Immature natural killer cell (primary cell): ENCODE measurements at regions not wholly inside any gene's neighbourhood (a gene's known extent, or its start where the extent isn't known, plus 50 kb on each side); places are given as distances from the start of the nearest gene placed in this dataset.
A peak's percentile ranks its signal among the peaks of the same experiment; 100 is the strongest.
"Not testable (repeated sequence)": the region's sequence is repeated elsewhere in the genome, so short reads cannot be mapped to it uniquely, and the experiment has no call there.

Experiments used
- DNase-seq, 3 donors: peaks; one replicate each; pipeline ENCODE4 v3.0.0; 2022; ENCODE audit warnings: mixed read lengths in 1 of 3
- H3K27ac Mint-ChIP-seq, 6 donors: one replicate each; pipeline ENCODE4 v1.8.0; 2020; ENCODE audit warnings: mixed read lengths in 6 of 6, mild to moderate bottlenecking in 5 of 6, inconsistent platforms in 4 of 6, moderate library complexity in 3 of 6
- H3K27me3 Mint-ChIP-seq, 3 donors: one replicate each; pipeline ENCODE4 v1.8.0; 2020 to 2021; ENCODE audit warnings: low read depth in 3 of 3, mild to moderate bottlenecking in 3 of 3, mixed read lengths in 3 of 3, moderate library complexity in 3 of 3, inconsistent platforms in 1 of 3
- H3K36me3 Mint-ChIP-seq, 3 donors: one replicate each; pipeline ENCODE4 v1.8.0; 2020; ENCODE audit warnings: mixed read lengths in 3 of 3, inconsistent platforms in 2 of 3, mild to moderate bottlenecking in 2 of 3
- H3K4me1 Mint-ChIP-seq, 2 donors: one replicate each; pipeline ENCODE4 v1.8.0; 2020; ENCODE audit warnings: inconsistent platforms in 2 of 2, mild to moderate bottlenecking in 2 of 2, mixed read lengths in 2 of 2, moderate library complexity in 1 of 2
- H3K4me3 Mint-ChIP-seq, 5 donors: one replicate each; pipeline ENCODE4 v1.8.0; 2020; ENCODE audit warnings: mild to moderate bottlenecking in 5 of 5, mixed read lengths in 5 of 5, inconsistent platforms in 3 of 5, moderate library complexity in 3 of 5
- H3K9me3 Mint-ChIP-seq, 6 donors: one replicate each; pipeline ENCODE4 v1.8.0; 2020; ENCODE audit warnings: mild to moderate bottlenecking in 6 of 6, mixed read lengths in 6 of 6, inconsistent platforms in 4 of 6, moderate library complexity in 3 of 6

GRCh38 chrX:124250835-124251437 is 81.5 kb upstream of the TEX13D start:
- no peak overlapping the region for H3K4me3 Mint-ChIP-seq

GRCh38 chrX:124254611-124255010 is 77.8 kb upstream of the TEX13D start:
- Mint-ChIP-seq H3K4me3 (no peak overlapping the region), H3K27me3 (peaks cover 0 to 7% (median 1%) of the 10 kb centered on the region in 3 donors), H3K27ac (no peak overlapping the region), H3K36me3 (no peaks in the 10 kb centered on the region), H3K4me1 (peaks cover under 1% of the 10 kb centered on the region in 2 donors), H3K9me3 (no peaks in the 10 kb centered on the region)
- no peak for DNase-seq

More at GRCh38 chrX:124250835-124251437, 81.5 kb upstream of the TEX13D start:
- no peaks in the 10 kb centered on the region for H3K9me3 Mint-ChIP-seq
- H3K4me1 Mint-ChIP-seq = peaks cover 4 to 9% of the 10 kb centered on the region in 2 donors
- DNase-seq = no peak
- peaks cover 0 to 6% (median 0%) of the 10 kb centered on the region in 3 donors for H3K36me3 Mint-ChIP-seq
- no peak overlapping the region for H3K27ac Mint-ChIP-seq
- H3K27me3 Mint-ChIP-seq = peaks cover 0 to 2% (median 1%) of the 10 kb centered on the region in 3 donors

- Mint-ChIP-seq H3K9me3 (no peaks in the 10 kb centered on the region), H3K4me1 (no peaks in the 10 kb centered on the region), H3K36me3 (no peaks in the 10 kb centered on the region), H3K27ac (no peak overlapping the region), H3K4me3 (no peak overlapping the region), H3K27me3 (peaks cover 0 to 8% (median 1%) of the 10 kb centered on the region in 3 donors)
- no peak for DNase-seq
Measured at GRCh38 chrX:124256216-124256615, 76.2 kb upstream of the TEX13D start.

GRCh38 chrX:124256629-124257380 is 75.7 kb upstream of the TEX13D start:
- H3K36me3 Mint-ChIP-seq = no peaks in the 10 kb centered on the region
- no peak overlapping the region for H3K4me3 Mint-ChIP-seq
- H3K4me1 Mint-ChIP-seq = no peaks in the 10 kb centered on the region
- peaks cover 0 to 8% (median 1%) of the 10 kb centered on the region in 3 donors for H3K27me3 Mint-ChIP-seq
- H3K9me3 Mint-ChIP-seq = no peaks in the 10 kb centered on the region
- H3K27ac Mint-ChIP-seq = no peak overlapping the region
- no peak for DNase-seq

- H3K4me3 Mint-ChIP-seq = no peak overlapping the region
- no peaks in the 10 kb centered on the region for H3K4me1 Mint-ChIP-seq
Measured at GRCh38 chrX:124257924-124258702, 74.3 kb upstream of the TEX13D start.

GRCh38 chrX:124260845-124261244 is 71.6 kb upstream of the TEX13D start:
- no peak overlapping the region for H3K4me3 Mint-ChIP-seq
- H3K27me3 Mint-ChIP-seq = peaks cover 0 to 5% (median 2%) of the 10 kb centered on the region in 3 donors
- DNase-seq = no peak
- H3K9me3 Mint-ChIP-seq = no peaks in the 10 kb centered on the region
- peaks cover 8 to 16% of the 10 kb centered on the region in 2 donors for H3K4me1 Mint-ChIP-seq
- H3K36me3 Mint-ChIP-seq = no peaks in the 10 kb centered on the region
- H3K27ac Mint-ChIP-seq = no peak overlapping the region

More at GRCh38 chrX:124257924-124258702, 74.3 kb upstream of the TEX13D start:
- no peak for DNase-seq
- Mint-ChIP-seq H3K27ac (no peak overlapping the region), H3K36me3 (no peaks in the 10 kb centered on the region), H3K27me3 (peaks cover 0 to 8% (median 1%) of the 10 kb centered on the region in 3 donors), H3K9me3 (no peaks in the 10 kb centered on the region)

- DNase-seq = peak; percentile 11 to 26 (median 18)
- Mint-ChIP-seq H3K27me3 (peaks cover 0 to 2% (median 2%) of the 10 kb centered on the region in 3 donors), H3K4me3 (no peak overlapping the region), H3K27ac (peak overlapping the region in 1 of 6 donors; percentile 51), H3K4me1 (peaks cover 23 to 43% of the 10 kb centered on the region in 2 donors), H3K9me3 (no peaks in the 10 kb centered on the region), H3K36me3 (no peaks in the 10 kb centered on the region)
Measured at GRCh38 chrX:124263743-124264142, 68.7 kb upstream of the TEX13D start.

- no peak overlapping the region for H3K27ac Mint-ChIP-seq
- H3K36me3 Mint-ChIP-seq = no peaks in the 10 kb centered on the region
- H3K4me1 Mint-ChIP-seq = peaks cover 23 to 43% of the 10 kb centered on the region in 2 donors
- peaks cover 0 to 2% (median 1%) of the 10 kb centered on the region in 3 donors for H3K27me3 Mint-ChIP-seq
- no peak for DNase-seq
- H3K4me3 Mint-ChIP-seq = no peak overlapping the region
- no peaks in the 10 kb centered on the region for H3K9me3 Mint-ChIP-seq
Measured at GRCh38 chrX:124268099-124268498, 64.4 kb upstream of the TEX13D start.

- DNase-seq = no peak
- Mint-ChIP-seq H3K27me3 (peaks cover 1 to 3% (median 2%) of the 10 kb centered on the region in 3 donors), H3K4me3 (no peak overlapping the region), H3K9me3 (no peaks in the 10 kb centered on the region), H3K27ac (peak overlapping the region in 1 of 6 donors; percentile 67), H3K4me1 (peaks cover 22 to 41% of the 10 kb centered on the region in 2 donors), H3K36me3 (no peaks in the 10 kb centered on the region)
Measured at GRCh38 chrX:124269881-124270280, 62.6 kb upstream of the TEX13D start.

GRCh38 chrX:124271599-124271998 is 60.9 kb upstream of the TEX13D start:
- not testable (repeated sequence) for H3K27me3 Mint-ChIP-seq, H3K9me3 Mint-ChIP-seq, H3K36me3 Mint-ChIP-seq, H3K4me3 Mint-ChIP-seq, H3K27ac Mint-ChIP-seq, DNase-seq
- peaks cover 16 to 23% of the 10 kb centered on the region in 2 donors for H3K4me1 Mint-ChIP-seq

- Mint-ChIP-seq H3K9me3 (no peaks in the 10 kb centered on the region), H3K36me3 (no peaks in the 10 kb centered on the region), H3K27ac (no peak overlapping the region), H3K27me3 (peaks cover 0 to 3% (median 1%) of the 10 kb centered on the region in 3 donors), H3K4me1 (peaks cover 11 to 15% of the 10 kb centered on the region in 2 donors), H3K4me3 (no peak overlapping the region)
- no peak for DNase-seq
Measured at GRCh38 chrX:124272370-124272982, 60.0 kb upstream of the TEX13D start.

- Mint-ChIP-seq H3K4me3 (no peak overlapping the region), H3K4me1 (peaks cover 3 to 5% of the 10 kb centered on the region in 2 donors), H3K36me3 (no peaks in the 10 kb centered on the region), H3K27me3 (peaks cover 0 to 3% (median 1%) of the 10 kb centered on the region in 3 donors), H3K27ac (peak overlapping the region in 2 of 6 donors; percentile 7 to 23), H3K9me3 (no peaks in the 10 kb centered on the region)
- no peak for DNase-seq
Measured at GRCh38 chrX:124274438-124275181, 57.9 kb upstream of the TEX13D start.
